Mesendoderm (in vitro differentiated cells): ENCODE measurements at regions not wholly inside any gene's neighbourhood (a gene's known extent, or its start where the extent isn't known, plus 50 kb on each side); places are given as distances from the start of the nearest gene placed in this dataset.
"Not testable (repeated sequence)": the region's sequence is repeated elsewhere in the genome, so short reads cannot be mapped to it uniquely, and the experiment has no call there.

Experiments
- DNase-seq: peaks from one replicate; pipeline ENCODE4 v3.0.0; 2013
- H2AK5ac ChIP-seq: 2 replicates; pipeline ENCODE4 v1.6.1; 2013; ENCODE audit warnings: low read length, inconsistent platforms
- H2BK120ac ChIP-seq: 2 replicates; pipeline ENCODE4 v1.6.1; 2013; ENCODE audit warnings: low read depth, mild to moderate bottlenecking, low read length, moderate library complexity, mixed read lengths
- H2BK15ac ChIP-seq: replicated peaks from 2 replicates; pipeline ENCODE4 v1.6.1; 2013; ENCODE audit warnings: low read depth, mild to moderate bottlenecking, moderate library complexity
- H2BK5ac ChIP-seq: 2 replicates; pipeline ENCODE4 v1.6.1; 2013; ENCODE audit warnings: low read length, inconsistent platforms
- H3K18ac ChIP-seq: 2 replicates; pipeline ENCODE4 v1.6.1; 2013; ENCODE audit warnings: mild to moderate bottlenecking, low read length, mixed read lengths
- H3K23ac ChIP-seq: one replicate; pipeline ENCODE4 v1.6.1; 2013; ENCODE audit warnings: low read length
- H3K27ac ChIP-seq: 2 replicates; pipeline ENCODE4 v1.5.1; 2013; ENCODE audit warnings: low read depth, mild to moderate bottlenecking, inconsistent platforms, low read length, moderate library complexity
- H3K27me3 ChIP-seq: 2 replicates; pipeline ENCODE4 v1.6.1; 2013; ENCODE audit warnings: low read length, control low read depth, mild to moderate bottlenecking, inconsistent platforms; ENCODE audit not compliant: insufficient read depth, poor library complexity
- H3K36me3 ChIP-seq: 2 replicates; pipeline ENCODE4 v1.6.1; 2013; ENCODE audit warnings: low read length, inconsistent platforms; ENCODE audit not compliant: control insufficient read depth, insufficient read depth
- H3K4ac ChIP-seq: one replicate; pipeline ENCODE4 v1.6.1; 2013; ENCODE audit warnings: low read depth, mild to moderate bottlenecking, low read length, moderate library complexity
- H3K4me1 ChIP-seq: 2 replicates; pipeline ENCODE4 v1.6.1; 2013; ENCODE audit warnings: low read depth, low read length, inconsistent platforms; ENCODE audit not compliant: control insufficient read depth
- H3K4me2 ChIP-seq: 2 replicates; pipeline ENCODE4 v1.6.1; 2013; ENCODE audit warnings: low read length
- H3K4me3 ChIP-seq: 2 replicates; pipeline ENCODE4 v1.5.1; 2013; ENCODE audit warnings: mild to moderate bottlenecking, low read length
- H3K56ac ChIP-seq: one replicate; pipeline ENCODE4 v1.6.1; 2013; ENCODE audit warnings: low read length
- H3K79me1 ChIP-seq: 2 replicates; pipeline ENCODE4 v1.6.1; 2013; ENCODE audit warnings: low read length, inconsistent platforms
- H3K79me2 ChIP-seq: 2 replicates; pipeline ENCODE4 v1.6.1; 2013; ENCODE audit warnings: mild to moderate bottlenecking, low read length; ENCODE audit not compliant: control insufficient read depth, insufficient read depth
- H3K9ac ChIP-seq: 2 replicates; pipeline ENCODE4 v1.6.1; 2013; ENCODE audit warnings: low read length, inconsistent platforms
- H4K5ac ChIP-seq: one replicate; pipeline ENCODE4 v1.6.1; 2013; ENCODE audit warnings: low read length
- H4K8ac ChIP-seq: one replicate; pipeline ENCODE4 v1.6.1; 2013; ENCODE audit warnings: low read depth, mild to moderate bottlenecking, control low read depth, low read length, moderate library complexity
- WGBS: extraction: QIAGEN DNeasy Blood & Tissue Kit; methylation state at CpG from one replicate; pipeline ENCODE4 v1.1.7; 2013; ENCODE audit warnings: low lambda C conversion rate, missing lambda C conversion rate; ENCODE audit not compliant: insufficient coverage; ENCODE audit errors: extremely low coverage; 5-methylcytosine and 5-hydroxymethylcytosine counted together

GRCh38 chr3:187473778-187474406 is 105.7 kb downstream of the RTP4 start:
- no peak overlapping the region for H4K5ac ChIP-seq
- H3K4me1 ChIP-seq = no peaks in the 10 kb centered on the region
- H3K18ac ChIP-seq = no peak overlapping the region
- no peak overlapping the region for H3K4me2 ChIP-seq
- H3K23ac ChIP-seq = no peak overlapping the region
- WGBS = no CpG with 5 or more reads among the region's 1 CpG
- H3K4ac ChIP-seq = no peak overlapping the region
- no peak overlapping the region for H2BK120ac ChIP-seq
- H3K56ac ChIP-seq = no peak overlapping the region
- no peak overlapping the region for H2BK5ac ChIP-seq
- no peaks in the 10 kb centered on the region for H3K79me1 ChIP-seq
- H3K27me3 ChIP-seq = no peaks in the 10 kb centered on the region
- H3K27ac ChIP-seq = no peak overlapping the region
- H3K9ac ChIP-seq = no peak overlapping the region
- no peaks in the 10 kb centered on the region for H3K79me2 ChIP-seq
- H3K36me3 ChIP-seq = no peaks in the 10 kb centered on the region
- DNase-seq = peak; percentile 44
- no peak overlapping the region for H3K4me3 ChIP-seq
- no peak overlapping the region for H2BK15ac ChIP-seq
- H2AK5ac ChIP-seq = no peak overlapping the region
- H4K8ac ChIP-seq = no peak overlapping the region

- DNase-seq = peak; percentile 76
- H4K8ac ChIP-seq, H4K5ac ChIP-seq, H3K4me2 ChIP-seq, H3K4me3 ChIP-seq, H3K79me2 ChIP-seq, H2BK5ac ChIP-seq, H2AK5ac ChIP-seq, H3K23ac ChIP-seq, H3K9ac ChIP-seq, H3K27me3 ChIP-seq, H3K4ac ChIP-seq, H3K4me1 ChIP-seq, H3K79me1 ChIP-seq, H2BK15ac ChIP-seq, H3K36me3 ChIP-seq, H2BK120ac ChIP-seq, H3K18ac ChIP-seq: not testable (repeated sequence)
- H3K56ac ChIP-seq = peak overlapping the region; percentile 42
- H3K27ac ChIP-seq = peak overlapping the region; percentile 83
- no CpG with 5 or more reads among the region's 7 CpGs for WGBS
Measured at GRCh38 chr3:187466306-187466705, 98.1 kb downstream of the RTP4 start.

GRCh38 chr3:187465503-187465902 is 97.3 kb downstream of the RTP4 start:
- Histone ChIP-seq H2BK120ac (peak overlapping the region; percentile 85), H3K4me1 (peaks cover 4% of the 10 kb centered on the region), H4K5ac (no peak overlapping the region), H3K79me2 (no peaks in the 10 kb centered on the region), H3K9ac (no peak overlapping the region), H4K8ac (no peak overlapping the region), H3K4ac (peak overlapping the region; percentile 97), H2BK5ac (peak overlapping the region; percentile 89), H3K4me2 (no peak overlapping the region), H3K79me1 (no peaks in the 10 kb centered on the region), H3K56ac (peak overlapping the region; percentile 49), H3K18ac (peak overlapping the region; percentile 92), H3K23ac (no peak overlapping the region), H2AK5ac (no peak overlapping the region), H3K27me3 (no peaks in the 10 kb centered on the region), H2BK15ac (no peak overlapping the region), H3K4me3 (no peak overlapping the region), H3K36me3 (no peaks in the 10 kb centered on the region), H3K27ac (peak overlapping the region; percentile 75)
- WGBS = no CpG with 5 or more reads among the region's 4 CpGs
- DNase-seq = no peak

GRCh38 chr3:187464682-187465081 is 96.5 kb downstream of the RTP4 start:
- Histone ChIP-seq H3K79me1 (no peaks in the 10 kb centered on the region), H3K9ac (no peak overlapping the region), H3K18ac (peak overlapping the region; percentile 92), H3K4me2 (no peak overlapping the region), H3K56ac (peak overlapping the region; percentile 56), H3K4me3 (no peak overlapping the region), H3K4me1 (peaks cover 4% of the 10 kb centered on the region), H3K79me2 (no peaks in the 10 kb centered on the region), H3K27me3 (no peaks in the 10 kb centered on the region), H3K36me3 (no peaks in the 10 kb centered on the region), H4K8ac (no peak overlapping the region), H4K5ac (no peak overlapping the region), H2BK5ac (peak overlapping the region; percentile 89), H2BK15ac (peak overlapping the region; percentile 80), H2BK120ac (peak overlapping the region; percentile 94), H3K27ac (peak overlapping the region; percentile 75), H2AK5ac (peak overlapping the region; percentile 65), H3K4ac (peak overlapping the region; percentile 18), H3K23ac (peak overlapping the region; percentile 80)
- DNase-seq = no peak
- no CpG with 5 or more reads among the region's 4 CpGs for WGBS

- H2BK120ac ChIP-seq = no peak overlapping the region
- H2BK15ac ChIP-seq = no peak overlapping the region
- no CpG with 5 or more reads among the region's 2 CpGs for WGBS
- no peaks in the 10 kb centered on the region for H3K27me3 ChIP-seq
- H3K4ac ChIP-seq = no peak overlapping the region
- no peak overlapping the region for H4K5ac ChIP-seq
- no peaks in the 10 kb centered on the region for H3K79me1 ChIP-seq
- H3K9ac ChIP-seq = no peak overlapping the region
- H4K8ac ChIP-seq = no peak overlapping the region
- H3K18ac ChIP-seq = no peak overlapping the region
- no peaks in the 10 kb centered on the region for H3K79me2 ChIP-seq
- no peak overlapping the region for H3K4me3 ChIP-seq
- no peak overlapping the region for H2AK5ac ChIP-seq
- H3K36me3 ChIP-seq = no peaks in the 10 kb centered on the region
- no peak for DNase-seq
- peaks cover 2% of the 10 kb centered on the region for H3K4me1 ChIP-seq
- H3K27ac ChIP-seq = no peak overlapping the region
- no peak overlapping the region for H2BK5ac ChIP-seq
- H3K56ac ChIP-seq = no peak overlapping the region
- no peak overlapping the region for H3K4me2 ChIP-seq
- H3K23ac ChIP-seq = no peak overlapping the region
Measured at GRCh38 chr3:187458921-187459320, 90.7 kb downstream of the RTP4 start.

GRCh38 chr3:187458383-187458782 is 90.2 kb downstream of the RTP4 start:
- Histone ChIP-seq H3K56ac (no peak overlapping the region), H3K23ac (no peak overlapping the region), H3K79me1 (no peaks in the 10 kb centered on the region), H3K9ac (no peak overlapping the region), H3K79me2 (no peaks in the 10 kb centered on the region), H2AK5ac (no peak overlapping the region), H3K4me1 (peaks cover 2% of the 10 kb centered on the region), H3K36me3 (no peaks in the 10 kb centered on the region), H3K4me2 (no peak overlapping the region), H3K18ac (peak overlapping the region; percentile 87), H3K4me3 (no peak overlapping the region), H2BK15ac (peak overlapping the region; percentile 76), H4K5ac (no peak overlapping the region), H3K4ac (no peak overlapping the region), H3K27me3 (no peaks in the 10 kb centered on the region), H4K8ac (no peak overlapping the region), H3K27ac (no peak overlapping the region), H2BK120ac (peak overlapping the region; percentile 89), H2BK5ac (no peak overlapping the region)
- WGBS = no CpG with 5 or more reads among the region's 2 CpGs
- no peak for DNase-seq
